ENCODE measurements at regions not wholly inside any gene's neighbourhood (a gene's known extent, or its start where the extent isn't known, plus 50 kb on each side); places are given as distances from the start of the nearest gene placed in this dataset.
"Not testable (repeated sequence)": the region's sequence is repeated elsewhere in the genome, so short reads cannot be mapped to it uniquely, and the experiment has no call there.

DNA sequence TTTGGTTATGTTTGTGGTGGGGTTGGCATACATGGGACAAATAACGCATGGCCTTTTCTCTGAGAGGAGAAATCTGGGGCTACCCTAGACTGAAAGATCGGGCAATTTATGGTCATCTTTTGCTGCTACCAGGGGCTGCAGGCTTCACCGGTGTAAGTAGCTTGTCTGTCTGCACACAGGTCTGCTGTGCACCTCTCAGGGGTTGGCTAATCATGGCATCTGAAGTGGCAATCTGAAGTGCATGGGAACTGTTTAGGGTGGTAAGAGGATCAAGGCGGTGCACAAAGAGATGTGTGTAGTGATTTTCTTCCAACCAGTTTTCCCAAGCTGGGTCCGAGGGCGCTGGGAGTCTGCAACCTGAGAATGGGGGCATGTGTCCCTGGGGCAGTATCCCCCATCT, 141.3 kb downstream of the EMP1 start:
- no peaks in the 10 kb centered on the region for H3K9me3 Mint-ChIP-seq
- no peak for DNase-seq
- H3K36me3 Mint-ChIP-seq (ENCODE audit: low read depth): no peaks in the 10 kb centered on the region
- no peak for ATAC-seq
- peaks cover 4% of the 10 kb centered on the region for H3K4me1 Mint-ChIP-seq
- no peak overlapping the region for H3K27ac Mint-ChIP-seq
- no peak overlapping the region for H3K4me3 Mint-ChIP-seq
- H3K27me3 Mint-ChIP-seq: peaks cover 19% of the 10 kb centered on the region

DNA sequence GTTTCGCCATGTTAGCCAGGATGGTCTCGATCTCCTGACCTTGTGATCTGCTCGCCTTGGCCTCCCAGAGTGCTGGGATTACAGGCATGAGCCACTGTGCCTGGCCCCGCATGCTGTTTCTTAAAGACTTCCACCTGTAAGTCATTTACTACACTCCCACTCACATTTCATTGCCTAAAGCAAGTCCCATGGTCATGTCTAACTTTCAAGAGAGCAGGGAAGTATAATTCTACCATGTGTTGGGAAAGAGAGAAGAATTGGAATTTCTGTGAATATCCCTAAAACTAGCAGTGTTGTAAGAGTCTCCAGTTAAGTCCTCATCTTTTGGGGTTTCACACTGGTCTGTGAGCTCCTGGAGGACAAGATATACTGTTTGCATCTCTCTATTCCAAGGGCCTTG, 139.7 kb downstream of the EMP1 start:
- Mint-ChIP-seq H3K36me3 (ENCODE audit: low read depth) (no peaks in the 10 kb centered on the region), H3K9me3 (no peaks in the 10 kb centered on the region), H3K27me3 (peaks cover 20% of the 10 kb centered on the region), H3K27ac (no peak overlapping the region), H3K4me3 (no peak overlapping the region), H3K4me1 (no peaks in the 10 kb centered on the region)
- no peak for ATAC-seq
- DNase-seq: no peak

DNA sequence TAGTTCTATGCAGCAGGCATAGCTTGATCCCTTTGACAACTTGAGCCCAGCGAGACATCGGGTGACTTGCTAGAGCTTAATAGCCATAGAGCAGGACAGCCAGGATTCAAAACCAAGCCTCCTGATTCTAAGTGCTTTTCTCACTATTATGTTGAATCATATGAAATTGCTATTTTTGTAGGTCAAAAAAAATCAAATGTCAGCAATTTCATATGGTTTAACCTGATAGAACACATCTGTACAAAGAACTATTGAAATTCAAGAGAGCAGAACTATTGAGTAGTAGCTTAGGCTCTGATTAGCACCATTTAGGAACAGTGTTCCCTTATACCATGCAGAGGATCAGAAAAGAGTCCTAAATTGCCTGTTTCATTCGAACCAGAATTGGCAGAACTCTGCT, 132.0 kb downstream of the EMP1 start:
- no peaks in the 10 kb centered on the region for H3K9me3 Mint-ChIP-seq
- no peaks in the 10 kb centered on the region for H3K36me3 Mint-ChIP-seq (ENCODE audit: low read depth)
- DNase-seq (no peak), ATAC-seq (no peak)
- no peak overlapping the region for H3K27ac Mint-ChIP-seq
- H3K4me3 Mint-ChIP-seq: no peak overlapping the region
- peaks cover 28% of the 10 kb centered on the region for H3K27me3 Mint-ChIP-seq
- no peaks in the 10 kb centered on the region for H3K4me1 Mint-ChIP-seq

DNA sequence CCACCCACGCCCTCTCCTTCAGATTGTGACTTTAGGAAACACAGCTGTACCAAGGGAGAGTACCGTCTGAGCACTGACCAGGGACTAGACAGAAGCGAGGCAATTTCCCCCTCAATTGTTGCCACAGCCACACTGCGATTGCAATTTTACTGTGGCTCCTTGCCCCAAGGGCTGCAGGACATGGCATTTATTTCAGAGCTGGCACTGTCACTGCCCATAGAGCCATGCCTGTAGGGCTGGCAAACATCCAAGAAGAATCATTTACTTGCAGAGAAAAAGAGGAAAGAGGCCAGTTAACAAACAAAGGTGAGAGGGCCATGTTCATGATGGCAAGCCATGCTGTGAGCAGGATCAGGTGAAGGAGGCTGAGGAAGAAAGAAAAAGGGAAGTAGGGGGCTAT, 129.6 kb downstream of the EMP1 start:
- H3K27me3 Mint-ChIP-seq: peaks cover 31% of the 10 kb centered on the region
- H3K9me3 Mint-ChIP-seq: no peaks in the 10 kb centered on the region
- ATAC-seq: no peak
- no peak overlapping the region for H3K27ac Mint-ChIP-seq
- no peaks in the 10 kb centered on the region for H3K4me1 Mint-ChIP-seq
- no peaks in the 10 kb centered on the region for H3K36me3 Mint-ChIP-seq (ENCODE audit: low read depth)
- H3K4me3 Mint-ChIP-seq: no peak overlapping the region
- DNase-seq: no peak

DNA sequence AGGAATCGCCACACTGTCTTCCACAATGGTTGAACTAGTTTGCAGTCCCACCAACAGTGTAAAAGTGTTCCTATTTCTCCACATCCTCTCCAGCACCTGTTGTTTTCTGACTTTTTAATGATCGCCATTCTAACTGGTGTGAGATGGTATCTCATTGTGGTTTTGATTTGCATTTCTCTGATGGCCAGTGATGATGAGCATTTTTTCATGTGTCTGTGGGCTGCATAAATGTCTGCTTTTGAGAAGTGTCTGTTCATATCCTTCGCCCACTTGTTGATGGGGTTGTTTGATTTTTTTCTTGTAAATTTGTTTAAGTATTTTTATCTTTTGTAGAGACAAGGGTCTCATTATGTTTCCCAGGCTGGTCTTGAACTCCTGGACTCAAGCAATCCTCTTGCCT, 128.5 kb downstream of the EMP1 start:
- H3K27me3 Mint-ChIP-seq: peaks cover 30% of the 10 kb centered on the region
- not testable (repeated sequence) for H3K4me1 Mint-ChIP-seq; H3K36me3 Mint-ChIP-seq (ENCODE audit: low read depth); H3K27ac Mint-ChIP-seq; H3K9me3 Mint-ChIP-seq; ATAC-seq; H3K4me3 Mint-ChIP-seq; DNase-seq

DNA sequence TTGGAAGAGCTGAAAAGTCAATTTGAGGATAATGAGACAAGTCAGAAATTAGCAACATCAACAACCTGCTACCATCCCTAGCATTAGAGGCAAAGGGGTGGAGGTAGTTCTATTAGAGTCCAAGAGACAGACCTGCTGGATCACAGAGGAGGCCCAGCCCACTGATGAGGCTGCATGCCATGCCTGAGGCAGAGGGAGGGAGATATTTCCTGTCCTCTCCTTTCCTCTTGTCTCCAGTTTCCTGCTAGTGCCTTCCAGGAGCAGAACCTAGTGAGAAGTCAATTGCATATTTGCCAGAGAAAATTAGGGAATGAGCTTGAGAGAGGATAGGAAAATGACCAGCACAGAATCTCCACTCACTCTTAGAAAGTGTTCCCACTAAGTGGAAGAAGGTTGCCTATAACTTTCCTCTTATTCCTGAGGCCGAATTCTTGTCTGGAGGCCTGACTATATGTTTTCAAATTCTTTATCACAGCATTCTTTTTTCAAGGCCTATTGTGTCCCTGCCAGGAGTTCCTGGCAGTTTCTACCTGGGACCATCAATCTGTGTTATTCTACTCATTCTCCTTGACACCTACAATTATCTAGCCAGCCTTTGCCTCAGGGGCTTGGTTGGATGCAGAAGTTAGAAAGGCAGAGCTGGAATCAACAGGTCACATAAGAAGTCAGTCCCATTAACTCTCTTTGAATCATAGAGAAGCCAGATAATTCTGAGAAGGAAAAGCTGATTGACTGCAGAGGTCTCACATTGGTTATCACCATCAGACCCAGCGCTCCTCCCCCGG, 121.9 kb downstream of the EMP1 start:
- no peak for ATAC-seq
- H3K4me3 Mint-ChIP-seq: no peak overlapping the region
- H3K4me1 Mint-ChIP-seq: no peaks in the 10 kb centered on the region
- no peak for DNase-seq
- peaks cover 18% of the 10 kb centered on the region for H3K27me3 Mint-ChIP-seq
- H3K36me3 Mint-ChIP-seq (ENCODE audit: low read depth): no peaks in the 10 kb centered on the region
- H3K9me3 Mint-ChIP-seq: peaks cover 4% of the 10 kb centered on the region
- H3K27ac Mint-ChIP-seq: no peak overlapping the region

DNA sequence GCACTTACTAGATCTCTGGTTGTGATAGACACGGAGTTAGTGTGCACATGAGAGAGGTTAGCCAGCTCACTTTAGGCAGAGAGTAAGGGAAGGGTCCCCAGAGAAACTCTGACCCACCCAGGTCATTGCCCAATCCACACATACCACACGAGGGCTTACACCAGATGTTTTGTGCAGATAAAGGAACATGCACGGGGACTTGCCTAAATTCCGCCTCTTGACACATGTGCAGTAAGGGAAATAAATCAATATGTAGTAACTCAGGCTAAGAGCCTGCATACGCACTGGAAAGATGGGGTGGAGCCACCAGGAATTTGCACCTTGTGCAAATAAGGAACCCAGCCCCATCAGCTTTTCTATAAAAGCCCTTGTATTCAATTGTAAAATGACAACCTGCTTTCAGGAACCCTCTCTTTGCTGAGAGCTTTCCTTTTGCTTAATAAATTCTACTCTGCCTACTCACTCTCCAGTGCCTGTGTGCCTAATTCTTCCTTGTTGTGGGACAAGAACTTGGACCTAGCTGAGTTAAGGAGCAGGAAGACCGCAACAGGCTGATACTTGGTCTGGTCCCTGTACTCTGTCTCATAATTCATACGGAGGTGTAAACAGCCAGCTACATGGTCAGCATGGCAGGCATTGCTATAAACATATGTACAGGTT, 120.2 kb downstream of the EMP1 start:
- Mint-ChIP-seq H3K36me3 (ENCODE audit: low read depth) (no peaks in the 10 kb centered on the region), H3K27me3 (peaks cover 16% of the 10 kb centered on the region), H3K4me1 (no peaks in the 10 kb centered on the region), H3K9me3 (peaks cover 4% of the 10 kb centered on the region), H3K27ac (no peak overlapping the region), H3K4me3 (no peak overlapping the region)
- ATAC-seq (no peak), DNase-seq (no peak)

DNA sequence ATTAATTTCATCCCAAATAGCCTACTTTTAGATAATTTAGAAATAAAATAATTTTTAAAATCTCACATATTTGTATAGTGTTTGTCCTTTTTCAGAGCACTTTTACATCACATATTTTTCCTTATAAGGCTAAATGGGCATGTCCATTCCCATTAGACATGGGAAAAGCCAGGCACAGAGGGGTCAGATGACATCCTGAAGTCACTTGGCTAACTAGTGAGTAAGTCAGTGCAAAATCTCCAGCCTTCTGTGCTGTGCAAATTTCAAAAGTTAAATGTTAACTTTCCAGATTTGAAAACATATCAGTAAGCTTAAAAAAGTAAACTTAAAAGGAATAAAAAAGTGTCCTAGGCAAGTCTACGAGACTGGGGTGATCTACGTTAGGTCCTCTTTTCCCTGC, 117.4 kb downstream of the EMP1 start:
- peaks cover 4% of the 10 kb centered on the region for H3K9me3 Mint-ChIP-seq
- no peaks in the 10 kb centered on the region for H3K4me1 Mint-ChIP-seq
- H3K27me3 Mint-ChIP-seq: peaks cover 6% of the 10 kb centered on the region
- H3K36me3 Mint-ChIP-seq (ENCODE audit: low read depth): no peaks in the 10 kb centered on the region
- no peak overlapping the region for H3K27ac Mint-ChIP-seq
- no peak overlapping the region for H3K4me3 Mint-ChIP-seq
- DNase-seq (no peak), ATAC-seq (no peak)

DNA sequence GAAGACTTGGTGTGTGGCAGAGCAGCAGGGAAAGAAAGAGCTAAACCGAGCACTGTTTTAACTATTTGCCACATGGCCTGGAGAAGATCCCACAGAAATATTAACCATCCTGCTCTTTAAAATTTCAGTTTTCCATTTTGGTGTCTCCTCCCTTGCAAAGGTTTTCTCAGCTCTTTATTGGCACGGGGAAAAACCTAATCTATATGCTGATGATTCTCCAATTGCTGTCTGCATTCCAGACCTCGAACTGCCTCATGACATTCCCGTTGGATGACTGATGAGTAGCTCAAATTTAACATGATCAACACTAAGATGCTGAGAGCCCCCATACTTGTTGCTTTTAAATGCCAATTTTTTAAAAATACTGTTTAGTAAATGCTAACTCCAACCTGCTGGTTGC, 115.0 kb downstream of the EMP1 start:
- ATAC-seq (no peak), DNase-seq (no peak)
- Mint-ChIP-seq H3K36me3 (ENCODE audit: low read depth) (no peaks in the 10 kb centered on the region), H3K4me3 (no peak overlapping the region), H3K27ac (no peak overlapping the region), H3K4me1 (no peaks in the 10 kb centered on the region), H3K9me3 (no peaks in the 10 kb centered on the region), H3K27me3 (peaks cover 9% of the 10 kb centered on the region)

DNA sequence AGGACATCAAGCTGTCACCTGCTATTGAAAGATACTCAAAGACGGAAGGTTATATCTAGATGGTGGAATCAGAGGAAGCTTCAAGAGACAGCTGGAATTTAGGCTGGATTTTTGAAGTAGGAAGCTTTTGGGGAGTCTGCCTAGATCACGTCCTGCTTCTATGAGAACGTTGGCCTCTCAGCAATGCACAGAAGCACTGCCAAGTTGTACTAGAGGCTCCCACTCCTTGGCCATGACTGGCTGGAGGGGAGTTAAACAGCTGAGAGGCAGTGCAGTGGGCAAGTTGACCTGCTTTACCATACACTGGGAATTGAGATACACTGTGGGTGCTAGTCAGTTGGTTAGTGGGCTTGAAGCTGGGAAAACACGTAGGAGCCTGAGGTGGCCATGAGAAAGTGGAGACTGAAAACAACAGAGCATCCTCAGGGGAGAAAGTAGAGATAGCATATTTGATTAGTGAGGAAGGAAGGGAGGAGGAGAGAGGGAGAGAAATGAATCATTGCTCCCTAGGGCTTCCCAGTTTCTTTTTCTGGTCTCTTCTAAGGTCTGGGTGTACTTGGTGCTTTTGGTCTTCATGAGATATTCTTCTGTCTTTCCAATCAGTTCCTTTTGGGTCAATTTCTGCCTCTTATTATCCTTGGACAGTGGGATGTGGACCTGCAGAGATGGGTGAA, 110.8 kb downstream of the EMP1 start:
- Mint-ChIP-seq H3K4me3 (no peak overlapping the region), H3K4me1 (no peaks in the 10 kb centered on the region), H3K27ac (no peak overlapping the region), H3K9me3 (no peaks in the 10 kb centered on the region), H3K36me3 (ENCODE audit: low read depth) (no peaks in the 10 kb centered on the region), H3K27me3 (peaks cover 23% of the 10 kb centered on the region)
- no peak for ATAC-seq
- no peak for DNase-seq

DNA sequence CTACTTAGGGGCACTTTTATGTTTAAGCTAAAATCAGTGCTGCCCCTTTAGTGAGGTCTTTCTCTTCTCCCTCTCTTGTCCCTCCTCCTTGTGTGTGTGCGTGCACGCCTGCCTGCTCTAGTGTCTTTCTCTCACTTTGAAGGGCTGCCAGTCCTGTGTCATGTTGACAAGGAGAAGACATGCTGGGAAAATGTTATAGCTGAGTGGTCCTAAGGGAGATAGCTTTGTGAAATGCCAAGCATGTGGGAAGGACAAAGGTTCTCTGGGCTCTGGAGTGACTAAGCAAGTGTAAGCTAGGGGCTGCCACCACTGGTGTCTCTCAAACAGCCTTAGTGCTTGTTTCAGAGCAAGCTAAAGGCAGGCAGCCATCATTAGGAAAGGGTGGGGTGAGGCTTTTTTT, 108.4 kb downstream of the EMP1 start:
- H3K4me1 Mint-ChIP-seq: no peaks in the 10 kb centered on the region
- H3K27ac Mint-ChIP-seq: no peak overlapping the region
- ATAC-seq: no peak
- no peak for DNase-seq
- peaks cover 34% of the 10 kb centered on the region for H3K27me3 Mint-ChIP-seq
- no peak overlapping the region for H3K4me3 Mint-ChIP-seq
- no peaks in the 10 kb centered on the region for H3K9me3 Mint-ChIP-seq
- H3K36me3 Mint-ChIP-seq (ENCODE audit: low read depth): no peaks in the 10 kb centered on the region

DNA sequence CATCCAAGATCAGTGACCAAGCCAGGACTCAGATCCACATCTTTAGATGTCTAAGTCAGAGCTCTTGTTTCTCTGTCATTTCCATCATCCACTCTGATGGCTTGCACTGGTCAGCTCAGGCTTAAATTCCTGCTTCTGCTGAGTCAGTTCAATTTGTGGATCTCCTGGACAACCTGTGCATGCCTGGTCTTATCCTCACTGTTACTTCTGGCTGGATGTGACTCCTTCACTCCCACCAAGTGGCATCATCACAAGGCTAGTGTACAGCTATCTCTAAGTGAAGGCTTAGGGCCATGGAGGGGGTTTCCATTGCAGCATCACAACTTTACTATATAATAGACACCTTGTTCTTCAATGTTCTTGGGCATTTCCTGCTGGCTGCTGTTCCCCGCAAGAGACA, 102.9 kb downstream of the EMP1 start:
- Mint-ChIP-seq H3K27me3 (peaks cover 28% of the 10 kb centered on the region), H3K36me3 (ENCODE audit: low read depth) (no peaks in the 10 kb centered on the region), H3K27ac (no peak overlapping the region), H3K4me3 (no peak overlapping the region), H3K9me3 (no peaks in the 10 kb centered on the region), H3K4me1 (no peaks in the 10 kb centered on the region)
- DNase-seq: no peak
- ATAC-seq: no peak

DNA sequence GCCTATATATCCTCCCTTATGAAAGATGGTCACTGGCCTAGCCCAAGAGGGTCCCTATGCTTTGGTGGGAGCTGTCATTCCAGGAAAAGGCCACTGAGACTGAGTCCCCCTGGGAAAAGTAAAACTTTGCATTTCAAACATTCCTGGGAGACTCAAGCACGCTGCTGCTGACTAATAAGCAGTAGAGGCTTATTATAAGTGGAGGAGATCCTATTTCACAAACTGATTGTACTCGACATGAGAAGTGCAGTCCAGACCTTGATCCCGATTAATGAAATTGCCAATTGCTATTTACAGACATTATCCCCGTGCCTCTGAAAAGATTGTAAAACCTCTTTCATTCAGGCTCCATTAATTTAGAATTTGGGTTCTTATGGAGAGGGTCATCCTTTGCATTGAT, 96.6 kb downstream of the EMP1 start:
- Mint-ChIP-seq H3K36me3 (ENCODE audit: low read depth) (no peaks in the 10 kb centered on the region), H3K4me3 (no peak overlapping the region)

DNA sequence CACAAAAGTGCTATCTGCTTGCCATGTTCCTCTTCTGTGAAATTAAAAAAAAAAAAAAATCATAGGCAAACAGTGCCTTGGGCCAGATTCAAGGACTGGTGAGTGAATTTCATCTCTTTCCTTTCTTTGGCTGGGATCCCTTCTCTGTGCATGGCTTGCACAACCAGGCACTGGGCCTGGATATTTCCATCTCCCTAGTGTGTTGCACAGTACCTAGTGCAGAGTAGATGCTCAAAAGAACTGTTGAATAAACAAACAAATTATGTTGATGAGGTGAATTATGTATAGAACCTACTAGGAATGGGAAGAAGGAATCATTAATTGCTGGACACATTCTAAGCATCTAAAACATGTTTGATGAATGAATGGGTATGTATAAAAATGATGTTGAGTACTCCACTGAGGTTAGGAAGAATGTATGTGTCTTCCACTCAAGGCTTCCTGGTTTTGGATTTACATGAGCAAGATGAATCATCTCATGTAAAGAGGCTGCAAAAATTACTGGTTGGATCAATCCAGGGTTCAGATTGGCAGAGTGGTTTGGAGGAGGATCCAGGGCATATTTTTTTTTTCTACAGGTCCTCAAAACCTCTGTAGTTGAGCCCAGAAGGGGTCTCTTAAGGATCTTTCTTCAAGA, 93.2 kb downstream of the EMP1 start:
- no peaks in the 10 kb centered on the region for H3K4me1 Mint-ChIP-seq
- H3K27me3 Mint-ChIP-seq: peaks cover 8% of the 10 kb centered on the region
- no peak for ATAC-seq
- no peak overlapping the region for H3K4me3 Mint-ChIP-seq
- DNase-seq: no peak
- H3K36me3 Mint-ChIP-seq (ENCODE audit: low read depth): no peaks in the 10 kb centered on the region
- H3K27ac Mint-ChIP-seq: no peak overlapping the region
- no peaks in the 10 kb centered on the region for H3K9me3 Mint-ChIP-seq

More for the DNA sequence above, 96.6 kb downstream of the EMP1 start:
- no peaks in the 10 kb centered on the region for H3K4me1 Mint-ChIP-seq
- H3K27ac Mint-ChIP-seq: no peak overlapping the region
- H3K9me3 Mint-ChIP-seq: no peaks in the 10 kb centered on the region
- DNase-seq: no peak
- H3K27me3 Mint-ChIP-seq: peaks cover 3% of the 10 kb centered on the region
- no peak for ATAC-seq

Measured in activated naive CD8-positive, alpha-beta T cell treated with anti-CD3 and anti-CD28 coated beads, Interleukin-2, amount 50 U/mL, for 24 hours (primary cell).